Left ventricle myocardium superior (tissue), 1 donor: ENCODE measurements at regions not wholly inside any gene's neighbourhood (a gene's known extent, or its start where the extent isn't known, plus 50 kb on each side); places are given as distances from the start of the nearest gene placed in this dataset.
"Not testable (repeated sequence)": the region's sequence is repeated elsewhere in the genome, so short reads cannot be mapped to it uniquely, and the experiment has no call there.

ENCODE experiments used
- ATAC-seq: fragments of 200-7000 bp; cut with Tn5 transposase; one replicate; pipeline ENCODE4 v1.9.1; 2020; ENCODE audit warnings: mild to moderate bottlenecking, moderate library complexity
- DNase-seq: peaks from one replicate; pipeline ENCODE4 v3.0.0-alpha.2; 2020
- intact Hi-C: fragments of 100-400 bp; cut with micrococcal nuclease; formaldehyde crosslinking; loops from one replicate; pipeline ENCODE4 v1.11.0; 2022
- donor health status: DM: no; HTN: yes; CAD: no; lungs with severe emphysema.

GRCh38 chr5:124017321-124017720, 505.3 kb downstream of the CSNK1G3 start:
- ATAC-seq, DNase-seq, intact Hi-C loops: not testable (repeated sequence)

- DNase-seq (no peak), ATAC-seq (no peak)
- intact Hi-C loops, result no loop called here
These were observed 495.9 kb downstream of the CSNK1G3 start for GRCh38 chr5:124007675-124008398.

- DNase-seq, result no peak
- intact Hi-C loops, result no loop called here
- ATAC-seq, result no peak
These were observed 489.1 kb downstream of the CSNK1G3 start for GRCh38 chr5:124001036-124001615.

GRCh38 chr5:124000538-124000937, 488.6 kb downstream of the CSNK1G3 start:
- DNase-seq, result no peak
- intact Hi-C loops, result no loop called here
- ATAC-seq, result no peak

- DNase-seq (no peak), ATAC-seq (no peak)
- intact Hi-C loops, result no loop called here
These were observed 485.7 kb downstream of the CSNK1G3 start for GRCh38 chr5:123997462-123998215.

- intact Hi-C loops, result no loop called here
- ATAC-seq (no peak), DNase-seq (no peak)
These were observed 485.1 kb downstream of the CSNK1G3 start for GRCh38 chr5:123997064-123997461.

- intact Hi-C loops, result no loop called here
- DNase-seq (no peak), ATAC-seq (no peak)
These were observed 480.7 kb downstream of the CSNK1G3 start for GRCh38 chr5:123992641-123993040.

GRCh38 chr5:123987956-123988355, 476.0 kb downstream of the CSNK1G3 start:
- intact Hi-C loops, result no loop called here
- DNase-seq, result no peak
- no peak for ATAC-seq

GRCh38 chr5:123976379-123977033, 464.5 kb downstream of the CSNK1G3 start:
- DNase-seq, result no peak
- intact Hi-C loops, result no loop called here
- no peak for ATAC-seq

GRCh38 chr5:123975521-123975920, 463.5 kb downstream of the CSNK1G3 start:
- DNase-seq, intact Hi-C loops, ATAC-seq: not testable (repeated sequence)

- intact Hi-C loops, result no loop called here
- no peak for DNase-seq
- no peak for ATAC-seq
These were observed 454.8 kb downstream of the CSNK1G3 start for GRCh38 chr5:123966781-123967180.

- no peak for ATAC-seq
- intact Hi-C loops, result no loop called here
- DNase-seq, result no peak
These were observed 453.6 kb downstream of the CSNK1G3 start for GRCh38 chr5:123965626-123966025.

- no peak for ATAC-seq
- intact Hi-C loops, result no loop called here
- DNase-seq, result no peak
These were observed 452.9 kb downstream of the CSNK1G3 start for GRCh38 chr5:123964884-123965283.

GRCh38 chr5:123960526-123960925, 448.5 kb downstream of the CSNK1G3 start:
- intact Hi-C loops, result no loop called here
- ATAC-seq (no peak), DNase-seq (no peak)

GRCh38 chr5:123951582-123951977, 439.6 kb downstream of the CSNK1G3 start:
- ATAC-seq, result no peak
- no peak for DNase-seq
- intact Hi-C loops, result no loop called here

GRCh38 chr5:123950701-123951581, 439.0 kb downstream of the CSNK1G3 start:
- ATAC-seq, result no peak
- intact Hi-C loops, result no loop called here
- DNase-seq, result no peak

- intact Hi-C loops, result no loop called here
- DNase-seq (no peak), ATAC-seq (no peak)
These were observed 437.9 kb downstream of the CSNK1G3 start for GRCh38 chr5:123949807-123950340.

GRCh38 chr5:123949043-123949804, 437.2 kb downstream of the CSNK1G3 start:
- intact Hi-C loops, result no loop called here
- ATAC-seq, result no peak
- DNase-seq, result no peak
